Thyroid gland (tissue), 4 donors: ENCODE measurements at regions not wholly inside any gene's neighbourhood (a gene's known extent, or its start where the extent isn't known, plus 50 kb on each side); places are given as distances from the start of the nearest gene placed in this dataset.

Source experiments
- DNase-seq, 2 donors: peaks; one replicate each; pipeline ENCODE4 v3.0.0-alpha.2; 2019
- H3K27ac ChIP-seq, 3 donors: fragments of 200-600 bp; sonication (generic); 1 replicate in 2 of 3; 2 replicates in 1 of 3; pipeline ENCODE4 v1.5.1; 2016 to 2019; ENCODE audit warnings: mild to moderate bottlenecking in 1 of 3, moderate library complexity in 1 of 3
- H3K27me3 ChIP-seq: fragments of 200-600 bp; sonication (generic); one replicate; pipeline ENCODE4 v1.5.1; 2019
- H3K36me3 ChIP-seq, 2 donors: fragments of 200-600 bp; sonication (generic); one replicate each; pipeline ENCODE4 v1.5.1; 2016 to 2019
- H3K4me1 ChIP-seq, 2 donors: fragments of 200-600 bp; sonication (generic); one replicate each; pipeline ENCODE4 v1.5.1; 2017 to 2019
- H3K4me3 ChIP-seq, 3 donors: fragments of 200-600 bp; sonication (generic); replicated peaks in 1 of 3; 1 replicate in 2 of 3; 2 replicates in 1 of 3; pipeline ENCODE4 v1.5.1; 2016; ENCODE audit warnings: mild to moderate bottlenecking in 1 of 3
- H3K9me3 ChIP-seq: fragments of 200-600 bp; sonication (generic); one replicate; pipeline ENCODE4 v1.5.1; 2017
- POLR2A ChIP-seq, 2 donors: fragments of 450-650 bp; IDR thresholded peaks; one replicate each; pipeline ENCODE4 v1.6.1; 2017; ENCODE audit warnings: antibody characterized with exemption in 2 of 2, mild to moderate bottlenecking in 2 of 2, moderate library complexity in 1 of 2
- WGBS, 2 donors: methylation state at CpG; one replicate each; pipeline ENCODE4 v1.1.5; 2017; 5-methylcytosine and 5-hydroxymethylcytosine counted together
- intact Hi-C: fragments of 100-400 bp; cut with DNase I; formaldehyde crosslinking; loops from one replicate; pipeline ENCODE4 v1.15.1; 2023
- TF ChIP-seq, protein P1 (sequence below), 6 experiments: fragments of 200-600 bp in 3 of 6; fragments of 450-650 bp in 3 of 6; sonication (generic) in 3 of 6; IDR thresholded peaks; one replicate each; pipeline ENCODE4 v1.5.1; 2016 to 2019; ENCODE audit warnings: antibody characterized with exemption in 6 of 6, mild to moderate bottlenecking in 2 of 6, inconsistent platforms in 1 of 6, moderate library complexity in 1 of 6

DNA sequence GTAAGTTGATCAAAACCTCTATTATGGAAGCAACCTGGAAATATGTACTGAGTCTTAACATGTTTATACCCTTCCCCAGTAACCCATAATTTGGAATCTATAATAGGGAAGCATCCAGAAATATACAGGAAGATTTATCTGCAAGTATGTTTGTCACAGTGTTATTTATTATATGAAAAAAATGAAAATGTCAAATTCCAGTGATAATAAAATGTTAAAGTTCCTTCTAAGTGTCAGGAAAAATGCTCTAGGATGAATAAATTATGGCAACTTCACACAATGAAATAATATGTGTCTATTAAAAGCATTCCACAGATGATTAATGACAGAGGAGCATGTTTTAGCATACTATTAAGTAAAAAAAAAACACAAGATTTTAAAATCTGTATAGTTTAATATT, 202.3 kb upstream of the PRNP start:
- no peaks in the 10 kb centered on the region for H3K27me3 ChIP-seq
- no peak overlapping the region for H3K27ac ChIP-seq
- intact Hi-C loops = no loop called here
- H3K36me3 ChIP-seq = no peaks in the 10 kb centered on the region
- no peaks in the 10 kb centered on the region for H3K4me1 ChIP-seq
- TF ChIP-seq POLR2A (IDR thresholded peaks at IDR 0.05) = no peak
- TF ChIP-seq, protein P1, sequence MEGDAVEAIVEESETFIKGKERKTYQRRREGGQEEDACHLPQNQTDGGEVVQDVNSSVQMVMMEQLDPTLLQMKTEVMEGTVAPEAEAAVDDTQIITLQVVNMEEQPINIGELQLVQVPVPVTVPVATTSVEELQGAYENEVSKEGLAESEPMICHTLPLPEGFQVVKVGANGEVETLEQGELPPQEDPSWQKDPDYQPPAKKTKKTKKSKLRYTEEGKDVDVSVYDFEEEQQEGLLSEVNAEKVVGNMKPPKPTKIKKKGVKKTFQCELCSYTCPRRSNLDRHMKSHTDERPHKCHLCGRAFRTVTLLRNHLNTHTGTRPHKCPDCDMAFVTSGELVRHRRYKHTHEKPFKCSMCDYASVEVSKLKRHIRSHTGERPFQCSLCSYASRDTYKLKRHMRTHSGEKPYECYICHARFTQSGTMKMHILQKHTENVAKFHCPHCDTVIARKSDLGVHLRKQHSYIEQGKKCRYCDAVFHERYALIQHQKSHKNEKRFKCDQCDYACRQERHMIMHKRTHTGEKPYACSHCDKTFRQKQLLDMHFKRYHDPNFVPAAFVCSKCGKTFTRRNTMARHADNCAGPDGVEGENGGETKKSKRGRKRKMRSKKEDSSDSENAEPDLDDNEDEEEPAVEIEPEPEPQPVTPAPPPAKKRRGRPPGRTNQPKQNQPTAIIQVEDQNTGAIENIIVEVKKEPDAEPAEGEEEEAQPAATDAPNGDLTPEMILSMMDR (IDR thresholded peaks at IDR 0.05) = no peak
- no peak overlapping the region for H3K4me3 ChIP-seq
- DNase-seq = no peak
- no peaks in the 10 kb centered on the region for H3K9me3 ChIP-seq

DNA sequence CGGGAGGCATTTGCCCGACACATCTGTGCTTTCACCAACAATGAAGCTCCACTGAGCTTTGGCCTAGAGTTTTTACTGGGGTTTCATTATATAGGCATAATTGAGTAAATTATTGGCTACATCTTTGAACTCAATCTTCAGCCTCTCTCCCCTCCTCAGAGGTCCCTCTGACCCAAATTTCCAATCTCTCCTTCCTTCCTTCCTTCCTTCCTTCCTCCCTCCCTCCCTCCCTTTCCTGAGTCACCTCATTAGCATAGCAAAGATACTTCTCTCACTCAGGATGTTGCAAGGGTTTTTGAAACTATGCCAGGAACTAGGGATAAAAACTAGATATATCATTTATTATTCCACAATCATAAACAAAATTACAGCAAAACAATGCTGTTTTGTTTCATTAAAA, 202.8 kb upstream of the PRNP start:
- WGBS, 2 donors = 78 to 89% methylated on average over 2 of the region's 2 CpGs
- intact Hi-C loops = no loop called here

DNA sequence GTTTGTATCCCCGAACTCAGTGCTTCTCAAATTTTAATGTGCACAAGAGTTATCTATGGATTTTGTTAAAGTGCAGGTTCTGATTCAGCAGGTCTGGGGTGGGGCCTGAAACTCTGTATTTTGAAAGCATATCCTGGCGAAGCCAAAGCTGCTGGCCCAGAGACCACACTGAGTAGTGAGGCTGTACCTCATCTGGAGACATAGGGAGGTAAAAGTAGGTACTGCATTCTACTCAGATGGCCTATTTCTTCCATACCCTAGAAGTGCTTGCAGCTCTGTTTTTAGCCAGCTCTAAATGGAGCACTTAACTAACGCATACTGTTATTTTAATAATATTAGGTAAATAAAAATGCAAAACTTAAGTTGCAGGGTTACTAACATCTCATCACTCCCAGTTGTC, 206.2 kb upstream of the PRNP start:
- Histone ChIP-seq H3K36me3 (no peaks in the 10 kb centered on the region), H3K4me3 (no peak overlapping the region), H3K27ac (no peak overlapping the region), H3K4me1 (no peaks in the 10 kb centered on the region), H3K9me3 (no peaks in the 10 kb centered on the region), H3K27me3 (no peaks in the 10 kb centered on the region)
- whole genome bisulfite sequencing, 2 donors = 93% methylated on average over 3 of the region's 3 CpGs
- TF ChIP-seq POLR2A (IDR thresholded peaks at IDR 0.05) = no peak
- TF ChIP-seq, protein P1 (IDR thresholded peaks at IDR 0.05) = no peak
- intact Hi-C loops = no loop called here
- no peak for DNase-seq

More for the DNA sequence above, 202.8 kb upstream of the PRNP start:
- H3K9me3 ChIP-seq = no peaks in the 10 kb centered on the region
- H3K27me3 ChIP-seq = no peaks in the 10 kb centered on the region
- no peak for DNase-seq
- H3K36me3 ChIP-seq = no peaks in the 10 kb centered on the region
- H3K27ac ChIP-seq = no peak overlapping the region
- no peak overlapping the region for H3K4me3 ChIP-seq
- H3K4me1 ChIP-seq = no peaks in the 10 kb centered on the region
- TF ChIP-seq, protein P1 (IDR thresholded peaks at IDR 0.05) = no peak
- no peak for TF ChIP-seq POLR2A (IDR thresholded peaks at IDR 0.05)

DNA sequence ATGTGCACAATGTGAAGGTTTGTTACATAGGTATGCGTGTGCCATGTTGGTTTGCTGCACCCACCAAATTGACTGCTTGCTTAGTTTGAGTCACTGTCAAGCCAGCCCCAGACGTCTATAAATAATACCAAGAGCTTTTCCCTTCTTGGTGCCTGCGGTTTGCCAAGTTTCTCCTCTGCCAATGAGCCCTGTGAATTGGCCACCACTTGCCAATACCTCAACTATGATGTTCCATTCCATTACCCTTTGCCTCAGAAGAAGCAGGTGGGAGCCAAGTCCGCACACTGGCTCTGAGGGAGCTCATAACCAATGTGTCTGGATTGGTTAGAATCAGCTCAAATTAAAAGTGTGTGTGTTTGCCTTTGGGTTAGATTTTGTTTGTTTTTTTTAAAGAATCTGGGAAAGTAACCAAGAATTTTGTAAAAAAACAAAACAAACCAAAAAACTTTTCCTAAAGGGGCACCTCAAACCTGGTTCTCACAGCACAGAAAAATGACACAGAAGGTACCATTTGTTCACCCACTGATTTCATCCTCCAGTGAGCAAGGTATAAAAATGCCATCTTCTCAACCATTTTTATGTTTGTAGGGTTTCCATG, 209.3 kb upstream of the PRNP start:
- no peaks in the 10 kb centered on the region for H3K9me3 ChIP-seq
- no peak for TF ChIP-seq POLR2A (IDR thresholded peaks at IDR 0.05)
- TF ChIP-seq, protein P1 (IDR thresholded peaks at IDR 0.05) = no peak
- peak; percentile 22 to 50 for DNase-seq

DNA sequence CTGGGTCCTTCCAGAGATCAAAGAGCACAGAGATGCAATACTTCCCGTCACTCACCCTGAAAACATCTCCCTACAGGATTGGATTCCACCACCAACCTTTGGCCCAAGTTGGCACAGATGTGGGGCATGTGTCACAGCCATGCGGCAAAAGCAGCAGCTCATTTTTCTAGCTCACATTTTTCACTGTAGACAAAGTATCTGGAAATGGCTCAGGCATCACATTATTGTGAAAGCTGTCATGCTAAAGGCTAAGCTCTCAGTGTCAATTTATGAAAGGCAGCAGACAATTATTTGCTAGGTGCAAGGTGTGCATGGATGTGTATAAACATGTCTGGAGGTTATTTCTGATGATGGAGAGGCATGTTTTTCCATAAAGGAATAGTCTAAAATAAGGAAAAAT, 213.3 kb upstream of the PRNP start:
- TF ChIP-seq POLR2A (IDR thresholded peaks at IDR 0.05) = no peak
- TF ChIP-seq, protein P1 (IDR thresholded peaks at IDR 0.05) = no peak
- H3K36me3 ChIP-seq = no peaks in the 10 kb centered on the region
- DNase-seq = no peak
- H3K9me3 ChIP-seq = no peaks in the 10 kb centered on the region
- intact Hi-C loops = no loop called here
- peaks cover 0 to 4% of the 10 kb centered on the region in 2 donors for H3K4me1 ChIP-seq
- H3K4me3 ChIP-seq = no peak overlapping the region
- WGBS, 2 donors = 85 to 94% methylated on average over 2 of the region's 2 CpGs
- H3K27ac ChIP-seq = no peak overlapping the region
- H3K27me3 ChIP-seq = no peaks in the 10 kb centered on the region

More for the DNA sequence above, 209.3 kb upstream of the PRNP start:
- intact Hi-C loops = no loop called here
- no peak overlapping the region for H3K27ac ChIP-seq
- 58 to 76% methylated on average over 4 of the region's 4 CpGs for WGBS, 2 donors
- H3K4me3 ChIP-seq = no peak overlapping the region
- H3K4me1 ChIP-seq = no peaks in the 10 kb centered on the region
- no peaks in the 10 kb centered on the region for H3K27me3 ChIP-seq
- H3K36me3 ChIP-seq = no peaks in the 10 kb centered on the region
